H1 (cell line): ENCODE measurements at regions not wholly inside any gene's neighbourhood (a gene's known extent, or its start where the extent isn't known, plus 50 kb on each side); places are given as distances from the start of the nearest gene placed in this dataset. TPM values are rescaled to one million over a fixed set of nuclear protein-coding genes. Genes with fewer than 3 reads are reported as not detected.

Experiments used
- CBX5 ChIP-seq: fragments of 300-800, 300-1000 bp; sonication (generic); IDR thresholded peaks from 2 replicates; pipeline ENCODE4 v1.7.1; 2016; ENCODE audit warnings: antibody characterized with exemption, low read length, low read depth
- PHF8 ChIP-seq: fragments of 200-600 bp; sonication (generic); conservative IDR thresholded peaks from 2 replicates; pipeline ENCODE4 v1.7.1; 2012; ENCODE audit warnings: low read depth, mild to moderate bottlenecking, inconsistent platforms, low read length, moderate library complexity
- POLR2A ChIP-seq, 2 experiments: IDR thresholded peaks; 1 replicate in 1 of 2; 2 replicates in 1 of 2; pipeline ENCODE4 v1.6.1; 2011; ENCODE audit warnings: low read depth in 2 of 2, low read length in 2 of 2, mild to moderate bottlenecking in 2 of 2; ENCODE audit errors: control extremely low read depth in 1 of 2
- POLR2AphosphoS5 ChIP-seq: IDR thresholded peaks from 2 replicates; pipeline ENCODE4 v1.6.1; 2011; ENCODE audit warnings: low read depth, low read length
- POU5F1 ChIP-seq: IDR thresholded peaks from 2 replicates; pipeline ENCODE4 v1.6.1; 2011; ENCODE audit warnings: low read depth, mild to moderate bottlenecking, low read length, moderate library complexity
- SP1 ChIP-seq: IDR thresholded peaks from 2 replicates; pipeline ENCODE4 v1.6.1; 2011; ENCODE audit warnings: low read depth, low read length
- SRF ChIP-seq: IDR thresholded peaks from 2 replicates; pipeline ENCODE4 v1.6.1; 2011; ENCODE audit warnings: mild to moderate bottlenecking, low read depth, low read length, moderate library complexity
- TAF1 ChIP-seq: IDR thresholded peaks from 2 replicates; pipeline ENCODE4 v1.6.1; 2011; ENCODE audit warnings: mild to moderate bottlenecking, low read depth, low read length
- small RNA-seq: library from polyadenylated mRNA; stranded (forward); fragments of <200 nt; extraction: miRNeasy Mini kit (QIAGEN cat#:217004); gene quantifications from one replicate; pipeline ENCODE3, GENCODE V24; 2013; ENCODE audit not compliant: insufficient read depth

DNA sequence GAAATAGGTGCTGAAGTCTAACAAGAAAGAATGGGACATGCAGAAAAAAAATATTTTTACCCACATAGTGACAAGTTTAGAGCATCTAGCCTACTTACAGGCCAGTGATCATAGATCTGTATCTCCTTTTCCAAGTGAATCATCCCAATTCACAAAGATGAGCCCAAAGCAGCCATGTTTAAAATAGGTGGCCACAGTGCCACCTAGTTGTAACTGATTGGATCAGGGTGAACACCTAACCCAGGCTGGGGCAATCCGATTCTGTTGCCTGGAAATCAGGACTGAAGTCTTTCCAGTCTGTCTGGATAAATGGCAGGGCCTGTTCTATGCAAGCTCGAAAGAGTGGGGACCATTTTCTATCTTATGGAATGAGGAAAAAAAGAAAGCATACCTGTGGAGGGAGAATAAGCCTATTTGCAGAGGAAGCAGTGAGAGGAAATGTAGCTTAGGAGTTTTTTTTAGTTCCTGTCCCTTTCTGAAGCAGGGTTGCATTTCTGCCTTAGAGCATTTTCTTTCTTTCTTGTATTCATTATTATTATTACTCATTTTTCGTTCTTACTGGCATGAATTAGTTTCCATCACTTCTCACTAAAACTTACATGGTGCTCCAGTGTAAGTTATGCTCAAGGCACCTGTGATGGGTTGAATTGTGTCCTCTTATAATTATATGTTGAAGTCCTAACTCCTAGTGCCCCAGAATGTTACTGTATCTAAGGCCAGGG lies 113.2 kb upstream of the RAG2 start (continued):
- TF ChIP-seq POLR2AphosphoS5 (no peak), PHF8 (no peak), TAF1 (no peak), SRF (no peak), POU5F1 (no peak), SP1 (no peak), POLR2A (IDR thresholded peaks at IDR 0.05; ENCODE audit: control extremely low read depth in 1 of 2, low read depth in 2 of 2, low read length in 2 of 2) (no peak), CBX5 (no peak)

Small RNA genes lying in the stretch of these regions (small RNA-seq; reads per million reads assigned to genes)
- gene RF00322 (not detected), gene RNU6-99P (not detected)
